ENCODE measurements at regions not wholly inside any gene's neighbourhood (a gene's known extent, or its start where the extent isn't known, plus 50 kb on each side); places are given as distances from the start of the nearest gene placed in this dataset.

DNA sequence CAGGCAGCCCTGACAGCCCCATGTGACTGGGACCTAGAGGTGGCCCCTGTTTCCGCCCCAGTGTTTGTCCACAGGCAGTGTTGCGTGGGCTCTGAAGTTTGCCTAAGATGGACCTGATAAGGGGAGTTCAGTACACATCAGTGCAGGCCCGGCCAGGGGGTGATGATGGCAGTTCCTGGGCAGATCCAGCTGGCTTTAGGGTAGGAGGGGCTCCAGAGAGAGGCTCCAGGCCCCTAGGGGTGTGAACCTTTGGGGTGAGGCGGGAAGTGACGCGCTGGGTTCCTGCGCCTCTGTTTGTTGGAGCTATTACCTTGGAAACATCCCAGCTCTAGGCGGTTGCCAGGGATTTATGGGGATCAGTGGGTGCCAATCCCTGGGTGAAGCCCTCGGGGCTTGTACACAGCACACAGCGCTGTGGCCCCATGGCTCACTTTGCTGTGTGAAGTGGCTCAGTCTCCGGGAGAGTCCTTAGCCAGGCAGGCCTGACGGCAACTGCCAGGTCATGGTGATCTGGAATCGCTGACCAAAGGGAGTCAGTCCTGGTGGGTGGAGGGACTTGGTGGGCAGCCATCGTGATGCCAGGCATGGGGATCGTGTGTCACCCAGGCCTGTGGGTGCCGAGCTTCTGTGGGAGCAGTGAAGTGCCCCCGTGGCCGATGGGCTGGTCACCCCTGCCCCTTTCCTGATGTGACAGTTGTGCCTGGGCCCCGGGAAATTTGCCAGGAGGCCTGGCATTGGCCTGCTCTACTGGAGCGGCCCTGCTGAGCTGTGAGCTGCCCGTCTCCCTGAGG, 146.1 kb downstream of the SEC14L1 start (continued):
- TF ChIP-seq, protein P1, sequence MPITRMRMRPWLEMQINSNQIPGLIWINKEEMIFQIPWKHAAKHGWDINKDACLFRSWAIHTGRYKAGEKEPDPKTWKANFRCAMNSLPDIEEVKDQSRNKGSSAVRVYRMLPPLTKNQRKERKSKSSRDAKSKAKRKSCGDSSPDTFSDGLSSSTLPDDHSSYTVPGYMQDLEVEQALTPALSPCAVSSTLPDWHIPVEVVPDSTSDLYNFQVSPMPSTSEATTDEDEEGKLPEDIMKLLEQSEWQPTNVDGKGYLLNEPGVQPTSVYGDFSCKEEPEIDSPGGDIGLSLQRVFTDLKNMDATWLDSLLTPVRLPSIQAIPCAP (CRISPR knock-in tag; IDR thresholded peaks at IDR 0.05; ENCODE audit: low read depth): peak; percentile 60; the same call in 1 of the 2 replicates
- peak; percentile 67; the same call in 1 of the 2 replicates for TF ChIP-seq ZNF33B (CRISPR knock-in tag; IDR thresholded peaks at IDR 0.05)
- peak; percentile 84 for TF ChIP-seq KLF6 (CRISPR knock-in tag; IDR thresholded peaks at IDR 0.05)
- TF ChIP-seq ZNF850 (CRISPR knock-in tag; conservative IDR thresholded peaks at IDR 0.05): no peak
- TF ChIP-seq, protein P2, sequence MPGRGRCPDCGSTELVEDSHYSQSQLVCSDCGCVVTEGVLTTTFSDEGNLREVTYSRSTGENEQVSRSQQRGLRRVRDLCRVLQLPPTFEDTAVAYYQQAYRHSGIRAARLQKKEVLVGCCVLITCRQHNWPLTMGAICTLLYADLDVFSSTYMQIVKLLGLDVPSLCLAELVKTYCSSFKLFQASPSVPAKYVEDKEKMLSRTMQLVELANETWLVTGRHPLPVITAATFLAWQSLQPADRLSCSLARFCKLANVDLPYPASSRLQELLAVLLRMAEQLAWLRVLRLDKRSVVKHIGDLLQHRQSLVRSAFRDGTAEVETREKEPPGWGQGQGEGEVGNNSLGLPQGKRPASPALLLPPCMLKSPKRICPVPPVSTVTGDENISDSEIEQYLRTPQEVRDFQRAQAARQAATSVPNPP (CRISPR knock-in tag; IDR thresholded peaks at IDR 0.05): no peak
- TF ChIP-seq ZNF670 (CRISPR knock-in tag; IDR thresholded peaks at IDR 0.05; ENCODE audit: borderline replicate concordance): peak; percentile 98; the same call in 1 of the 2 replicates
- TF ChIP-seq, protein P3, sequence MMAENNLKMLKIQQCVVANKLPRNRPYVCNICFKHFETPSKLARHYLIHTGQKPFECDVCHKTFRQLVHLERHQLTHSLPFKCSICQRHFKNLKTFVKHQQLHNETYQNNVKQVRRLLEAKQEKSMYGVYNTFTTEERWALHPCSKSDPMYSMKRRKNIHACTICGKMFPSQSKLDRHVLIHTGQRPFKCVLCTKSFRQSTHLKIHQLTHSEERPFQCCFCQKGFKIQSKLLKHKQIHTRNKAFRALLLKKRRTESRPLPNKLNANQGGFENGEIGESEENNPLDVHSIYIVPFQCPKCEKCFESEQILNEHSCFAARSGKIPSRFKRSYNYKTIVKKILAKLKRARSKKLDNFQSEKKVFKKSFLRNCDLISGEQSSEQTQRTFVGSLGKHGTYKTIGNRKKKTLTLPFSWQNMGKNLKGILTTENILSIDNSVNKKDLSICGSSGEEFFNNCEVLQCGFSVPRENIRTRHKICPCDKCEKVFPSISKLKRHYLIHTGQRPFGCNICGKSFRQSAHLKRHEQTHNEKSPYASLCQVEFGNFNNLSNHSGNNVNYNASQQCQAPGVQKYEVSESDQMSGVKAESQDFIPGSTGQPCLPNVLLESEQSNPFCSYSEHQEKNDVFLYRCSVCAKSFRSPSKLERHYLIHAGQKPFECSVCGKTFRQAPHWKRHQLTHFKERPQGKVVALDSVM (CRISPR knock-in tag; IDR thresholded peaks at IDR 0.05): peak; percentile 77
- TF ChIP-seq EED (CRISPR knock-in tag; IDR thresholded peaks at IDR 0.05): no peak
- TF ChIP-seq SAFB2 (CRISPR knock-in tag; IDR thresholded peaks at IDR 0.05; ENCODE audit: borderline replicate concordance, low read depth): peak; percentile 62; the same call in 1 of the 2 replicates
- TF ChIP-seq RARG (CRISPR knock-in tag; IDR thresholded peaks at IDR 0.05; ENCODE audit: low read depth): peak; percentile 91; the same call in 1 of the 2 replicates
- TF ChIP-seq BRD4 (CRISPR knock-in tag; IDR thresholded peaks at IDR 0.05): no peak; the same call in none of the 2 replicates
- peak; percentile 90 for TF ChIP-seq KDM4B (CRISPR knock-in tag; IDR thresholded peaks at IDR 0.05)
- TF ChIP-seq, protein P4, sequence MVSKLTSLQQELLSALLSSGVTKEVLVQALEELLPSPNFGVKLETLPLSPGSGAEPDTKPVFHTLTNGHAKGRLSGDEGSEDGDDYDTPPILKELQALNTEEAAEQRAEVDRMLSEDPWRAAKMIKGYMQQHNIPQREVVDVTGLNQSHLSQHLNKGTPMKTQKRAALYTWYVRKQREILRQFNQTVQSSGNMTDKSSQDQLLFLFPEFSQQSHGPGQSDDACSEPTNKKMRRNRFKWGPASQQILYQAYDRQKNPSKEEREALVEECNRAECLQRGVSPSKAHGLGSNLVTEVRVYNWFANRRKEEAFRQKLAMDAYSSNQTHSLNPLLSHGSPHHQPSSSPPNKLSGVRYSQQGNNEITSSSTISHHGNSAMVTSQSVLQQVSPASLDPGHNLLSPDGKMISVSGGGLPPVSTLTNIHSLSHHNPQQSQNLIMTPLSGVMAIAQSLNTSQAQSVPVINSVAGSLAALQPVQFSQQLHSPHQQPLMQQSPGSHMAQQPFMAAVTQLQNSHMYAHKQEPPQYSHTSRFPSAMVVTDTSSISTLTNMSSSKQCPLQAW (CRISPR knock-in tag; IDR thresholded peaks at IDR 0.05): peak; percentile 99
- TF ChIP-seq, protein P5, sequence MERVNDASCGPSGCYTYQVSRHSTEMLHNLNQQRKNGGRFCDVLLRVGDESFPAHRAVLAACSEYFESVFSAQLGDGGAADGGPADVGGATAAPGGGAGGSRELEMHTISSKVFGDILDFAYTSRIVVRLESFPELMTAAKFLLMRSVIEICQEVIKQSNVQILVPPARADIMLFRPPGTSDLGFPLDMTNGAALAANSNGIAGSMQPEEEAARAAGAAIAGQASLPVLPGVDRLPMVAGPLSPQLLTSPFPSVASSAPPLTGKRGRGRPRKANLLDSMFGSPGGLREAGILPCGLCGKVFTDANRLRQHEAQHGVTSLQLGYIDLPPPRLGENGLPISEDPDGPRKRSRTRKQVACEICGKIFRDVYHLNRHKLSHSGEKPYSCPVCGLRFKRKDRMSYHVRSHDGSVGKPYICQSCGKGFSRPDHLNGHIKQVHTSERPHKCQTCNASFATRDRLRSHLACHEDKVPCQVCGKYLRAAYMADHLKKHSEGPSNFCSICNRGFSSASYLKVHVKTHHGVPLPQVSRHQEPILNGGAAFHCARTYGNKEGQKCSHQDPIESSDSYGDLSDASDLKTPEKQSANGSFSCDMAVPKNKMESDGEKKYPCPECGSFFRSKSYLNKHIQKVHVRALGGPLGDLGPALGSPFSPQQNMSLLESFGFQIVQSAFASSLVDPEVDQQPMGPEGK (CRISPR knock-in tag; IDR thresholded peaks at IDR 0.05): peak; percentile 98
- no peak for TF ChIP-seq PAWR (CRISPR knock-in tag; IDR thresholded peaks at IDR 0.05; ENCODE audit: borderline replicate concordance)
- peak; percentile 92 for TF ChIP-seq NFKBIZ (CRISPR knock-in tag; IDR thresholded peaks at IDR 0.05)
- TF ChIP-seq, protein P6, sequence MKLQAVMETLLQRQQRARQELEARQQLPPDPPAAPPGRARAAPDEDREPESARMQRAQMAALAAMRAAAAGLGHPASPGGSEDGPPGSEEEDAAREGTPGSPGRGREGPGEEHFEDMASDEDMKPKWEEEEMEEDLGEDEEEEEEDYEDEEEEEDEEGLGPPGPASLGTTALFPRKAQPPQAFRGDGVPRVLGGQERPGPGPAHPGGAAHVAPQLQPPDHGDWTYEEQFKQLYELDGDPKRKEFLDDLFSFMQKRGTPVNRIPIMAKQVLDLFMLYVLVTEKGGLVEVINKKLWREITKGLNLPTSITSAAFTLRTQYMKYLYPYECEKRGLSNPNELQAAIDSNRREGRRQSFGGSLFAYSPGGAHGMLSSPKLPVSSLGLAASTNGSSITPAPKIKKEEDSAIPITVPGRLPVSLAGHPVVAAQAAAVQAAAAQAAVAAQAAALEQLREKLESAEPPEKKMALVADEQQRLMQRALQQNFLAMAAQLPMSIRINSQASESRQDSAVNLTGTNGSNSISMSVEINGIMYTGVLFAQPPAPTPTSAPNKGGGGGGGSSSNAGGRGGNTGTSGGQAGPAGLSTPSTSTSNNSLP (IDR thresholded peaks at IDR 0.05; ENCODE audit: low read depth, low read length): peak; percentile 54; the same call in 1 of the 2 replicates
- TF ChIP-seq SOX6 (IDR thresholded peaks at IDR 0.05): no peak
- peak; percentile 96 for TF ChIP-seq SOX6 (CRISPR knock-in tag; IDR thresholded peaks at IDR 0.05)
- no peak for TF ChIP-seq ZNF10 (CRISPR knock-in tag; IDR thresholded peaks at IDR 0.05; ENCODE audit: borderline replicate concordance, low read depth)

All from HepG2 (cell line).